Progenitor cell of endocrine pancreas (in vitro differentiated cells): ENCODE measurements at regions not wholly inside any gene's neighbourhood (a gene's known extent, or its start where the extent isn't known, plus 50 kb on each side); places are given as distances from the start of the nearest gene placed in this dataset.

Source experiments
- DNase-seq: peaks from one replicate; pipeline ENCODE4 v3.0.0; 2021; ENCODE audit warnings: low spot score; ENCODE audit not compliant: unreplicated experiment
- H3K27ac Mint-ChIP-seq: 2 replicates; pipeline ENCODE4 v1.8.0; 2021; ENCODE audit warnings: mild to moderate bottlenecking, moderate library complexity, mixed read lengths
- H3K27me3 Mint-ChIP-seq: 2 replicates; pipeline ENCODE4 v1.8.0; 2021; ENCODE audit warnings: mixed read lengths
- H3K36me3 Mint-ChIP-seq: 2 replicates; pipeline ENCODE4 v1.8.0; 2022; ENCODE audit warnings: mixed read lengths; ENCODE audit not compliant: insufficient read depth
- H3K4me1 Mint-ChIP-seq: 2 replicates; pipeline ENCODE4 v1.8.0; 2021; ENCODE audit warnings: low read depth, mixed read lengths
- H3K4me3 Mint-ChIP-seq: 2 replicates; pipeline ENCODE4 v1.8.0; 2021; ENCODE audit warnings: low read depth, mild to moderate bottlenecking, moderate library complexity, mixed read lengths
- H3K9me3 Mint-ChIP-seq: 2 replicates; pipeline ENCODE4 v1.8.0; 2021; ENCODE audit warnings: low read depth, mixed read lengths
- TF ChIP-seq, protein P1 (sequence below): fragments of 200-600 bp; sonication (generic); IDR thresholded peaks from one replicate; pipeline ENCODE4 v1.5.0; 2021; ENCODE audit warnings: antibody characterized with exemption, mild to moderate bottlenecking; ENCODE audit not compliant: unreplicated experiment

DNA sequence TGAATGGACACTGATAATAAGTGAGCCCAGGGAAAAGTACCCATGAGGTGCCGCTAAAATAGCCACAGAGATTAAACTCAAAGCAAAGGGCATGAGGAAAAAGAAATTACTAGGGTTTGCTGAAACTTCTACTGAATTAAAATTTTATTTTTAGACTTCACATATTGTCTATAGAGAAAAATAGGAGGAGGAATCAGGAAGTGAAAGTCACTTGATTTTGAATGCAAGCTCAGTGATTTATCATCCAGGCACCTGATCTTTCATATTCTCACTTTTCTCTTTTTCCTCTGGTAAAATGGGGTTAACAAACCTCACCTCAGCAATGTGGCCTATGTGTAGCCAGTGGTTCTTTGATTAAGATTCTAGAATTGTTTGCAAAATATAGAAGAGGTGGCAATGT is 479.8 kb downstream of the BCL11B start:
- no peaks in the 10 kb centered on the region for H3K36me3 Mint-ChIP-seq
- TF ChIP-seq, protein P1, sequence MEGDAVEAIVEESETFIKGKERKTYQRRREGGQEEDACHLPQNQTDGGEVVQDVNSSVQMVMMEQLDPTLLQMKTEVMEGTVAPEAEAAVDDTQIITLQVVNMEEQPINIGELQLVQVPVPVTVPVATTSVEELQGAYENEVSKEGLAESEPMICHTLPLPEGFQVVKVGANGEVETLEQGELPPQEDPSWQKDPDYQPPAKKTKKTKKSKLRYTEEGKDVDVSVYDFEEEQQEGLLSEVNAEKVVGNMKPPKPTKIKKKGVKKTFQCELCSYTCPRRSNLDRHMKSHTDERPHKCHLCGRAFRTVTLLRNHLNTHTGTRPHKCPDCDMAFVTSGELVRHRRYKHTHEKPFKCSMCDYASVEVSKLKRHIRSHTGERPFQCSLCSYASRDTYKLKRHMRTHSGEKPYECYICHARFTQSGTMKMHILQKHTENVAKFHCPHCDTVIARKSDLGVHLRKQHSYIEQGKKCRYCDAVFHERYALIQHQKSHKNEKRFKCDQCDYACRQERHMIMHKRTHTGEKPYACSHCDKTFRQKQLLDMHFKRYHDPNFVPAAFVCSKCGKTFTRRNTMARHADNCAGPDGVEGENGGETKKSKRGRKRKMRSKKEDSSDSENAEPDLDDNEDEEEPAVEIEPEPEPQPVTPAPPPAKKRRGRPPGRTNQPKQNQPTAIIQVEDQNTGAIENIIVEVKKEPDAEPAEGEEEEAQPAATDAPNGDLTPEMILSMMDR, result no peak

DNA sequence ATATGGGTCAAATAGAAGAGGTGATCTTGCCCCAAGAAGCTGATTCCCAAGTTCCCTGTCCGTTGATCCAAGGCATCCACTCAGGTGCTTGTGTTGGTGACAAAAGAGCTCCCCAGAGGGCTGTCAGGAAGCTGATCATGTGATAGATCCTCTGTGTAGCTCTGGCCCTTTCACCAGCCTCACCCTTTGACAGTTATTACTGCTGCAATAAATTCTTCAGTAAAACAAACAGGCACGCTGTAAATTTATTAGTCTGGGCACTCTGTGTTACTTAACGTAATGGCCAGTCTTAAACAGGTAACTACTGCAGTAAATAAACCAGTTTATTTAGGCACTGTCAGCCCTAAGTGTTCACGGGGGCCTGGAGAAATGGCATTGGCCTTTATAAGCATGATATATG is 473.9 kb downstream of the BCL11B start:
- no peak overlapping the region for H3K4me3 Mint-ChIP-seq
- peaks cover 19% of the 10 kb centered on the region for H3K9me3 Mint-ChIP-seq
- H3K27ac Mint-ChIP-seq, result peak overlapping the region; percentile 47
- DNase-seq, result no peak
- no peaks in the 10 kb centered on the region for H3K36me3 Mint-ChIP-seq
- TF ChIP-seq, protein P1, result no peak
- peaks cover 2% of the 10 kb centered on the region for H3K4me1 Mint-ChIP-seq
- H3K27me3 Mint-ChIP-seq, result no peaks in the 10 kb centered on the region

More for the DNA sequence above, 479.8 kb downstream of the BCL11B start:
- no peaks in the 10 kb centered on the region for H3K4me1 Mint-ChIP-seq
- no peak overlapping the region for H3K4me3 Mint-ChIP-seq
- H3K27me3 Mint-ChIP-seq, result peaks cover 7% of the 10 kb centered on the region
- H3K27ac Mint-ChIP-seq, result no peak overlapping the region
- DNase-seq, result no peak
- H3K9me3 Mint-ChIP-seq, result peaks cover 20% of the 10 kb centered on the region

DNA sequence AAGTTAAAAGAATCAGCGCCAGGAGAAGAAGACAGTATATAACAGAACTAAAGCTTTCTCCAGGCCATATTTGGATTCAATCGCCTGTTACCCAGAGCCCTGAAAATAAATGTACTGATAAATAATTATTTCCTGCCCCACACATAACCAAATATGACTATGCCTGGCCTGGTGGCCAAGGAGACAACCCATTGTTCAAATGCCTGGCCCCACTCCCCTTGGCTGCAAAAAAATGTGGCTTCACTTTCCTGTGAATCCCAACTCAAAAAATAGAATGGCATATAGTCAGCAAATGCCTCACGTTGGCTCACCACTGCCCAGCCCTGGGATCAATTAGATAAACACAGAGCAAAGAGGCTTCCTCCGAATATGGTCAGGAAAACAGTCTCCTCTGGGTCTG is 472.1 kb downstream of the BCL11B start:
- TF ChIP-seq, protein P1, result no peak
- no peaks in the 10 kb centered on the region for H3K27me3 Mint-ChIP-seq
- no peaks in the 10 kb centered on the region for H3K36me3 Mint-ChIP-seq
- H3K27ac Mint-ChIP-seq, result peak overlapping the region; percentile 69
- peaks cover 4% of the 10 kb centered on the region for H3K4me1 Mint-ChIP-seq
- DNase-seq, result no peak
- H3K4me3 Mint-ChIP-seq, result no peak overlapping the region
- H3K9me3 Mint-ChIP-seq, result peaks cover 4% of the 10 kb centered on the region

DNA sequence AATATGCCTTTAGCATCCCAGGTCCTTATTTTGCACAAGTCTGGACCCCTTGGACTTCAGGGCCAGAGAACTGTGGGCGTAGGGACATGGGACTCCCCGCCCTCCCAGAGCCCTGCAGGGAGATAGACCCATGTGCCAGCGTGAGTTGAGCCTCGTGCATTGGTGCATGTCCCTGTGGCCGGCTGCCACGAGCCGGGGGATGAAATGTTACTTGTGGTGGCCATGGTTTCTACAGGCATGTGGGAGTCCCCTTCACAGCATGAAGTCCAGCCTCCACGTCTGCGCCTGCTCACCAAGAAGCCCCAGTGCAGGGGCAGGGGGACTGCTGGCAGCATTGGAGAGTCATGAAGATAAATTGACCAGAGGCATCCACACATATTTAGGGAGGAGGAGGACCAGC is 470.0 kb downstream of the BCL11B start:
- no peak for DNase-seq
- Mint-ChIP-seq H3K27me3 (no peaks in the 10 kb centered on the region), H3K27ac (no peak overlapping the region), H3K9me3 (no peaks in the 10 kb centered on the region), H3K4me1 (peaks cover 19% of the 10 kb centered on the region), H3K4me3 (no peak overlapping the region), H3K36me3 (no peaks in the 10 kb centered on the region)
- TF ChIP-seq, protein P1, result no peak

DNA sequence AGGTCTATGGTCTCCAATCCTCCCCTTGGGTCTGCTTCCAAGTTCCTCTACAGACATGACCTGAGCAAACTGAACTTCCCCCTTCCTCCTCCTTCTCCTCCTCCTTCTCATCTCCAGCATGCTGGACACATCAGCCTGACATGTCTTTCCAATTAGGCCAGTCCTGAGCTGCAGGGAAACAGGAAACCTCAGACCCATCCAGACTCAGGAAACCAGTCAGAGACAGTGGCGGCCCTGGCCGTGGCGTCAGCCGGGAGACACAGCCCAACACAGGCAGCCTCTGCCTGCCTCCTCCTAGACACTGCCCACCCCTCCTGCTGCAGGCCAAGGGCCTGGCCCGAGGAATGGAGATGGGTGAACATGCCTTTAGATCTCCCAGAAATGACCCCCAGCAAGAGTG is 468.8 kb downstream of the BCL11B start:
- H3K27ac Mint-ChIP-seq, result no peak overlapping the region

More for the DNA sequence above, 468.8 kb downstream of the BCL11B start:
- Mint-ChIP-seq H3K4me1 (peaks cover 20% of the 10 kb centered on the region), H3K9me3 (no peaks in the 10 kb centered on the region), H3K27me3 (peaks cover 6% of the 10 kb centered on the region), H3K36me3 (no peaks in the 10 kb centered on the region), H3K4me3 (no peak overlapping the region)
- no peak for DNase-seq
- TF ChIP-seq, protein P1, result no peak
